Brain microvascular endothelial cell (primary cell): ENCODE measurements at regions not wholly inside any gene's neighbourhood (a gene's known extent, or its start where the extent isn't known, plus 50 kb on each side); places are given as distances from the start of the nearest gene placed in this dataset.

Source experiments
- DNase-seq: peaks from one replicate; pipeline ENCODE4 v3.0.0-alpha.2; 2020
- H3K27ac ChIP-seq: fragments of 250-450 bp; sonication (Bioruptor Pico); 2 replicates; pipeline ENCODE4 v1.5.1; 2020; ENCODE audit warnings: mild to moderate bottlenecking, moderate library complexity
- H3K27me3 ChIP-seq: fragments of 250-450 bp; sonication (Bioruptor Pico); replicated peaks from 2 replicates; pipeline ENCODE4 v1.5.1; 2020; ENCODE audit warnings: mild to moderate bottlenecking
- H3K36me3 ChIP-seq: fragments of 250-450 bp; sonication (Bioruptor Pico); replicated peaks from 2 replicates; pipeline ENCODE4 v1.5.1; 2020; ENCODE audit warnings: mild to moderate bottlenecking
- H3K4me3 ChIP-seq: 2 replicates; pipeline ENCODE4 v1.5.1; 2011; ENCODE audit warnings: low read depth, mild to moderate bottlenecking, control low read depth, low read length, moderate library complexity
- in situ Hi-C: cut with HindIII; loops from 2 replicates; pipeline ENCODE4 v1.10.0; 2017; ENCODE audit warnings: low sequenced_read_pairs, low pct_ligation_motif_present
- TF ChIP-seq, protein P1 (sequence below): IDR thresholded peaks from 2 replicates; pipeline ENCODE4 v1.5.1; 2011; ENCODE audit warnings: low read depth, mild to moderate bottlenecking, moderate library complexity, low read length, control low read depth, inconsistent platforms; ENCODE audit errors: missing control alignments

- TF ChIP-seq, protein P1, sequence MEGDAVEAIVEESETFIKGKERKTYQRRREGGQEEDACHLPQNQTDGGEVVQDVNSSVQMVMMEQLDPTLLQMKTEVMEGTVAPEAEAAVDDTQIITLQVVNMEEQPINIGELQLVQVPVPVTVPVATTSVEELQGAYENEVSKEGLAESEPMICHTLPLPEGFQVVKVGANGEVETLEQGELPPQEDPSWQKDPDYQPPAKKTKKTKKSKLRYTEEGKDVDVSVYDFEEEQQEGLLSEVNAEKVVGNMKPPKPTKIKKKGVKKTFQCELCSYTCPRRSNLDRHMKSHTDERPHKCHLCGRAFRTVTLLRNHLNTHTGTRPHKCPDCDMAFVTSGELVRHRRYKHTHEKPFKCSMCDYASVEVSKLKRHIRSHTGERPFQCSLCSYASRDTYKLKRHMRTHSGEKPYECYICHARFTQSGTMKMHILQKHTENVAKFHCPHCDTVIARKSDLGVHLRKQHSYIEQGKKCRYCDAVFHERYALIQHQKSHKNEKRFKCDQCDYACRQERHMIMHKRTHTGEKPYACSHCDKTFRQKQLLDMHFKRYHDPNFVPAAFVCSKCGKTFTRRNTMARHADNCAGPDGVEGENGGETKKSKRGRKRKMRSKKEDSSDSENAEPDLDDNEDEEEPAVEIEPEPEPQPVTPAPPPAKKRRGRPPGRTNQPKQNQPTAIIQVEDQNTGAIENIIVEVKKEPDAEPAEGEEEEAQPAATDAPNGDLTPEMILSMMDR, result peak; percentile 22
- H3K27me3 ChIP-seq, result no peaks in the 10 kb centered on the region
- in situ Hi-C loops, result no loop called here
- H3K36me3 ChIP-seq, result no peaks in the 10 kb centered on the region
- peak; percentile 46 for DNase-seq
- H3K27ac ChIP-seq, result no peak overlapping the region
- no peak overlapping the region for H3K4me3 ChIP-seq
Observed at GRCh38 chr11:24234822-24235508, 261.9 kb upstream of the LUZP2 start.

- in situ Hi-C loops, result no loop called here
- DNase-seq, result peak; percentile 41
- no peaks in the 10 kb centered on the region for H3K36me3 ChIP-seq
- H3K27me3 ChIP-seq, result no peaks in the 10 kb centered on the region
- no peak overlapping the region for H3K27ac ChIP-seq
- H3K4me3 ChIP-seq, result no peak overlapping the region
- TF ChIP-seq, protein P1, result no peak
Observed at GRCh38 chr11:24238771-24239645, 257.8 kb upstream of the LUZP2 start.

- TF ChIP-seq, protein P1, result no peak
- H3K27me3 ChIP-seq, result no peaks in the 10 kb centered on the region
- no peak for DNase-seq
- in situ Hi-C loops, result no loop called here
- no peak overlapping the region for H3K27ac ChIP-seq
- no peak overlapping the region for H3K4me3 ChIP-seq
- no peaks in the 10 kb centered on the region for H3K36me3 ChIP-seq
Observed at GRCh38 chr11:24239930-24240329, 256.9 kb upstream of the LUZP2 start.

- H3K4me3 ChIP-seq, result no peak overlapping the region
- H3K36me3 ChIP-seq, result no peaks in the 10 kb centered on the region
- no peak for DNase-seq
- H3K27me3 ChIP-seq, result no peaks in the 10 kb centered on the region
- in situ Hi-C loops, result no loop called here
- H3K27ac ChIP-seq, result no peak overlapping the region
- TF ChIP-seq, protein P1, result no peak
Observed at GRCh38 chr11:24240496-24241175, 256.2 kb upstream of the LUZP2 start.

DNA sequence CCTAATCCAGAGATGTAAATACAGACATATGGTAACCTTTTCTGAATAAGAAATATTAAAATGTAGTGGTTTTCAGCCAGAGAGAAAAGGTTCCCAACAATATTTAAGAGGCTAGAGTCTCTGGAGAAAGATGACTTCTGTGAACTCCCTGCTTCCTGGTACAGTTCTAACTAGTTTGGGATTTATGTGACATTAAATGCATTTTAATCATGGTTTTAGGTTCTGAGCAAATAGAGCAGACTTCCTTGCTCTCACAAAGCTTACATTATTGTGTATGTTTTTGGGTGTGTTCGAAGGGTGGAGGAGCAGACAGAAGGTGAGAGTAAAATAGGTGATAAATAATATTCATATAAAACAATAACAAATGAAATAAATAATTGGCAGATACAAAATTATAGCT is 250.1 kb upstream of the LUZP2 start:
- in situ Hi-C loops, result no loop called here
- H3K36me3 ChIP-seq, result no peaks in the 10 kb centered on the region

More for the DNA sequence above, 250.1 kb upstream of the LUZP2 start:
- Histone ChIP-seq H3K27ac (no peak overlapping the region), H3K27me3 (no peaks in the 10 kb centered on the region), H3K4me3 (no peak overlapping the region)
- DNase-seq, result no peak
- TF ChIP-seq, protein P1, result no peak
